Kidney capillary endothelial cell (primary cell): ENCODE measurements at regions not wholly inside any gene's neighbourhood (a gene's known extent, or its start where the extent isn't known, plus 50 kb on each side); places are given as distances from the start of the nearest gene placed in this dataset.
"Not testable (repeated sequence)": the region's sequence is repeated elsewhere in the genome, so short reads cannot be mapped to it uniquely, and the experiment has no call there.

Experiments
- DNase-seq: peaks from one replicate; pipeline ENCODE4 v3.0.0-alpha.2; 2018; ENCODE audit warnings: low spot score

DNA sequence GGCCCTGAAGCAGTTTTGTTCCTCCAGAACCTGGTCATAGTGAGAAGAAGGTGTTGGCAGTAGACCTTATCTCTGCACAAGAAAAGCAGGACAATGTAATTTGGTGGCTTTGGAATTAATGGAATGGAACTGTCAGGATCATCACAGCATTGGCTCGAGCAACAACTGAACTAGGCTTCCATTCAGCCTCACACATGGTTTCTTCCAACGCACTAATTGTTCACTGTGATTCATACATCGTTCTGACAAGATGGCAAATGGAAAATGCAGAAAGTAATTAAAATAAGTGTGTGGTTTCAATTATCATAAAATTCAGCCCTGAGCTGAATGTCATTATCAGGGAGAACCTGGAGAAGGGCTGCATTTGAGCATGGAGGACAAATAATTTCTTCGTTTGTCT, 80.6 kb downstream of the MFSD1 start:
- no peak for DNase-seq

- no peak for DNase-seq
Measured at GRCh38 chr3:158896729-158897128, 94.9 kb downstream of the MFSD1 start.

GRCh38 chr3:158906749-158907148, 104.9 kb downstream of the MFSD1 start:
- DNase-seq: no peak

DNA sequence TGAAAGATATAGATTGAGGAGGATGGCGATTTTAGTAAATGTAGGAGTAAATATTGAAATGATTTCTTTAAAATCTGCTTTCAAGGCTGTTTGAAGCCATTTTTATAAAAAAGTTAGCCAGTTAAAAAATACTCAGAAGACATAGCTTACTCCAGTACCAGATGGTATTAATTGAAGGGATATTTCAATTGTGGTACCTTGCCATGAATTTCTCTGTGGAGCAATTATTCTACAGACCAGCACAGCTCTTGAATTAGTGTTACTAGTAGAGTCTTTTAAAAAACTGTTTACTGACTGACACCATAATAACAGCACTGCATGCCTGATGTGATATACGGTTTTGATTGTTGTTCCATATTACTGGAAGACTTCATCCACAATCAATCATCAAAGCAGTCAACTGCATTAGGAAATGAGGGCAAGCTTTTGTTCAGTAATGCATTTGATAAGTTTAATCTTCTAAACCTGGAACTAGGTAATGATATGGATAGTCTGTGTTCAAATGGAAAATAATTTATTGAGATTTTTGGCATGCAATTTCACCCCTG, 106.4 kb downstream of the MFSD1 start:
- no peak for DNase-seq

GRCh38 chr3:158909870-158910269, 108.0 kb downstream of the MFSD1 start:
- DNase-seq: no peak

GRCh38 chr3:158911586-158911985, 109.7 kb downstream of the MFSD1 start:
- no peak for DNase-seq

GRCh38 chr3:158912188-158912587, 110.3 kb downstream of the MFSD1 start:
- no peak for DNase-seq

DNA sequence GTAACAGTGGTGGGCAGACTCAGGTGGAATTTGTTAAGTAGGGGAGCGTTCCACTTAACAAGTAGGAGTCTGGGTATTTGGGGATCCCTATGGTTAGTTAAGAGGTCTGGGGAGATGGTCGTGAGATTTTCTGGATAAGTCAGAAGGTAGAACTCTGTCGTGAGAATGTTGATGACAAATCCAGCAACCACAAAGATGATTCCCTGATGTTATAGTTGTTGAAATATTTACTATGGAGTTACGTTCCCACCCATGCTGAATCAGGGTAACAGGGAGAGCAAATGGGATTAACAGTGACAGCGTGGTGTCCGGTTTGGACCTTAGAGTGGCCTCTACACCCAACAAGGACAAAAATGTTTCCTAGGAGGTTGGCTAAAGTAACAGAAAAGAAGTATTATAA, 110.8 kb downstream of the MFSD1 start:
- no peak for DNase-seq

GRCh38 chr3:158916111-158916510, 114.3 kb downstream of the MFSD1 start:
- no peak for DNase-seq

DNA sequence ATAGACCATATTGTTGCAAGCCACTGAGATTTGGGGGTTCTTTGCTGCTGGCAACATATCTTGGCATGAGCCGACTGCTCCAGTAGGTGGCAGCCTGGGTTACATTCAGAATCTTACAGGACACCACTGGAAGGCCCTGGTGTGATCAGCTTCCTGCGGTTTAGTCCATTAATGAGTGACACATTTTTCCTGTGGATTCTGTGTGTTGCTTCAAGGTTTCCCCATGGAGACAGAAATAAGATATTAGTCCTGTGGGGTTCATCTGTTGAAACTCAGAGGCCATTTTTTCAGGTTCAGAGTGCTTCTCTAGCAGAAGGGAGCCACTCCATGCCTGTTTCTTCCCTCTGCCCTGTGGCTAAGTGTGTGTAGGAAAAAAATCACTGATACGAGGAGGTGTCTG, 116.2 kb downstream of the MFSD1 start:
- peak; percentile 71 for DNase-seq

DNA sequence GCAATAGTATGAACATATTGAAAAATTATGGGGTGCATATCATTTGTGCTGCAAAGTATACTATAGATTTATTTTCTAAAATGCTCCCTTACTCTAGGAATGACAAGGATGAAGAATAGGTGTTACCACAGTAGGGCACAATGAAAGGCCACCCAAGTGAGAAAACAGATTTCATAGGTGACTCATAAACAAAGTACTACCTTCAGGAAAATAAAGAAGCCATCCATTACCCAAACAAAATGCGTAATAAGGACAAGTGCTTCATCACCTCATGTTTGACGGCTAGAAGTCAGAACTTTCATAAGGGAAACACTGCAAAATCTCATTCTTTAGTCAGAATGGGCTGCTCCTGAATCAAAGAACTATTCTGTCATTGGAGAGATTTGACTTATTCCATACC, 116.6 kb downstream of the MFSD1 start:
- no peak for DNase-seq

DNA sequence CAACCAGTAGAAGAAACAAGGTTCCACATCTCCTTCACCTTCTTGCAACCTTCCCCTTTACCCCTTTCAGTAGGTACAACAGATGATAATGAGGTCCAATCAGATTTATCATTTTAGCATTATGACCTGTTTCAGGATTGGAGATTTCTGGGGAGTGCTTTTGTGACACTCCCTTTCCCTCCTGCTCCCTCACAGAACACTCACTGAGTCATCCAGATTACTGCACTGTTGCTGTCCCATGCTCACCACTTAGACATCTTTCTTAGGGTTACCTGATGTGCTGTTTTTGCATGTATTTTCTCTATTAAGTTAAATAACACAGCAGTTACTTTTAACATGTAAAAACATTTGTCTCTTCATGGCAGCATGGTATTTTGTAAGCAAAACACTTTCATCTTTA, 118.5 kb downstream of the MFSD1 start:
- no peak for DNase-seq

DNA sequence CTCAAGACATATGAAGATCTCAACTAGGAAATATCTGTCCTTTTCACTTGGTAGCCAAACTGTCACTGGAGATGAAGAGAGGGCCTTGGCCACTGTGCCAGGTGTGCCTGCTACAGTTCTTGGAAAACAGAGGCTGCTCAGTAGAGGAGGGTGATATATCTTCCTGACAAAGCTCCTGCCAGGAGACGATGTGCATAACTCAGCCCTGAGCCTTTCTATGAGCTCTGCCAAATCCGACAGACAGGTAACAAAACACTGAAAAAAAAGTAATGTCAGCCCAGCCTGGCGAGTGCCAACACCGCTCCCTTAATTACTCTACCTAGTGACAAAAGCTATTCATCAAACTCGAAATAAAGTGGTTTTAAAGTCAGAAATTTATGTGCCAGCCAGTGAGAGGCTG, 123.2 kb downstream of the MFSD1 start:
- no peak for DNase-seq

DNA sequence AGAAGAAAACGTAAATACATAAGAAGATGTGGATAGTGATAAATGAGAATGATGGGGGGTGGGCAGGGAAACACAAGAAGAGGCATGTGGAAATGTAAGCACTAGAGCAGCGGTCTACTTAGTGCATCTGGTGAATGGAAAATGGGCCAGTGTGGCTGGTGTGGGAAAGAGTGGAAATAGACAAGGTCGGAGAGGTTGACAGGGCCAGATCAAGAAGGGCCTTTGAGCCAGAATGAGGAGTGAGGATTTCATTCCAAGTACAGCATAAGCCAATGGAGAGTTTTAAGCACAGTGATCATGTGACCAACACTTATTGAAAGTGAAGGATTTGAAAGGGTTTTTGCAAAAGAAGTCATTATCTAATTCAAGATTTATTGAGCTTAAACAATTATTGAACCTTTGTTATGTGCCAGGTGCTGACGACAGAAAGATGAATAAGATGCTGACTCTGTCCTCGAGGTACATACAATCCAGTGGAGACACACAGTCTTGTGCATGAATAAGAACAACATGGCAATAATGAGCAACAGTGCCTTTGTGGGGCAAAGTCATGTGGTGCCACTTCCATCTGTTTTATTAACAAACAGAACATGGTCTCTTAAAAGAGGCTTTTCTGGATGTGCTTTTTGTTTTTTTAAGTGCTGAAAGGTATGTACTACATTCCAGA, 124.1 kb downstream of the MFSD1 start:
- DNase-seq: no peak

DNA sequence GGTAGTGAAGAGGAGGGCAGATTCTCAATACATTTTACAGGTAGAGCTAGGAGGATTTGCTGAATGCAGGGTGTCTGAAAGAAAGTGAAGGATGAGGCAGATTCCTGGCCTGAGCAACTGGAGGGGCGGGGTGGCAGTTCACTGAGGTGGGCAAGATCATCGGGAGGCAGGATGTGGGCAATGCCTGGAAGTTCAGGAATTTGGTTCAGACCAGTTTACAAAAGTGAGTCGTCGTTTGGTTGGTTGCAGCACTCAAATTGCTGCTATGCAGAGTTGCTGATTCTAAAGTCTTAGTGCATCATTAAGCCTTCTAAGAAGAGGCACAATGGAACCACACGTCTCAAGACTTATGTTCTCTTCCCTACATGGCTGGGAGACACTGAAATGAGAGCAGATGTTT, 134.0 kb downstream of the MFSD1 start:
- DNase-seq: no peak

DNA sequence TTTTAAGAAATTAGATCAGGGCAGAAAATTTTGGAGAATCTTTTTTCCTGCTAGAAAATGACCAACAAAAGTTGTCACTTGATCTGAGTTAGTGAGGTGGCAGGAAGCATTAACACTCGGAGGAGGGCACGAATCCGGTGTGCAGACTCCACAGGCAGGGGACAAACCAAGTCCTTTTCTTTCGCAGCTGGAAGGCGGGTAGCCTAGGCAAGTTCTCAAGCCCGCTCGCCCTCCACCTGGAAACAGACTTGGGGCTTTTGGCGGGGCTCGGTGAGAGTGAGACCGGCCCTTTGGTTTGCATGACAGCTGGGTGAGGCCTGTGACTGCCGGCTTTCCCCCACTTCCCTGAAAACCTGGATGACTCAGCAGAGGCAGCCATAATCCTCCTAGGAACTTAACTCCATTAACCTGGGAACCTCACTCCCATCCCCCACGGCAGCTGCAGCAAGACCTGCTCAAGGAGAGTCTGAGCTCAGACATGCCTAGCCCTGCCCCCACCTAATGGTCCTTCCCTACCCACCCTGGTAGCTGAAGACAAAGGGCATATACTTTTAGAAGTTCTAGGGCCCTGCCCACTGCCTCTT, 134.8 kb downstream of the MFSD1 start:
- DNase-seq: no peak

DNA sequence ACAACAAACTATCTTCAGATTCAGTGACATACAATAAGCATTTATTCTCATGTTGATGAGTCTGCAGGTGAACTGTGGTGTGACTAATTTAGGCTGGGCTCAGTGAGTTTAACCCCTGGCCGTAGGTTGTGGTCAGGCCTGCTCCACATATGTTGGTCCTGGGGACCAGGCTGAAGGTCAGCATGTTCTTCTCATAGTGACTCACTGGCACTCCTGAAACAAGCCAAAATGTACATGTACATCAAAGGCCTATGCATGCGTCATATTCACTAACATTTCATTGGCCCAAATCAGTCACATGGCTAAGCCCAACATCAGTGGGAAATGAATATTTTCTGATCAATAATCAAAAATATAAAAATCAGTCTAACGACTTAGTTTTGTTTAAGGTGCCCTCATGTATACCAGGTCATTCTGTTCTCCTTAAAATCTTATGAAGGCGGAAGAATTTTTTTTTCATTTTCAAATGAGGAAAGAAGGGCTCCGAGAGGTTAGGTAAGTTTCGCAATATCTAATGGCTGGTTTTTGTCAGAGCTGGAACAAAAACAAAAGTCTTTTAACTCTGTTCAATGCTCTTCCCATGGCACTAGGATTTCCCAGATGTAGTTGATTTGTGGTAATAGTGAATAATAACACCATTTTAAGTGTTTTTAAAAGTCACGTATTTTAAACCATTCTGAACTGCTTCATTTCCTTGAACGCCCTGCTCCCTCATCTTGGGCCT, 148.5 kb downstream of the MFSD1 start:
- no peak for DNase-seq

DNA sequence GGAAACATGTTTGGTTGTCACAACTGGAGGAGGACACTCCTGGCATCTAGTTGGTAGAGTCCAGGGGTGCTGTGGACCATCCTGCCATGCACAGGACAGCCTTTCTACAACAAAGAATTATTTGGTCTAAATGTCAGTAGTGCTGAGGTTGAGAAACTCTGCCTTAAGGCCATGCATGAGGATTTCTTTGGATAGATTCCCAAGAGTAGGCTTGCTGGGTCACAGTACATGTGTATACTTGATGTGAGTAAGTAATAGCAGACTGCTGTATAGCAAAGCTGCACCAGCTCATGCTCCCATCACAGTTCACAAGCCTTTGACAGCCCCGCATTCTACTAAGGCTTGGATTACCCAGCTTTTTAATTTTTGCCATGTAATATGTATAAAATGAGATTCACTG, 151.3 kb downstream of the MFSD1 start:
- DNase-seq: no peak

- DNase-seq: no peak
Measured at GRCh38 chr3:158954420-158954819, 152.6 kb downstream of the MFSD1 start.

- DNase-seq: not testable (repeated sequence)
Measured at GRCh38 chr3:158957777-158958176, 155.9 kb downstream of the MFSD1 start.

DNA sequence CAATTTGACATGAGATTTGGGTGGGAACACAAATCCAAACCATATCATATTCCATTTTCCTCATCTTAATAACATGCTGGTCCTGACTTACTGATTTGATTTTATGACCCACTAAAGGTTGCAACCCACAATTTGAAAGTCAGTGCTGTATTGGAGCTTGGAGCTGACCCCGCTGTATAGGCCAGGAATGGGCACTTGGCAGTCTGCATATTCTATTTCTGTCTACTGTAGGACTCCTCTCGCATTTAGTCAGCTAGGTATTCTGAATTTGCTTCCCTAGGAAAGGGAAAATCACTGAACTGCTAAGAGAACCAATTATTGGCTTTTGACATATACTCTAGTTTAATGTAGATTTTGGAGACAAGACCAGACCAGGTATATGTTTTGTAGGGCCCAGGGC, 157.0 kb downstream of the MFSD1 start:
- DNase-seq: no peak

DNA sequence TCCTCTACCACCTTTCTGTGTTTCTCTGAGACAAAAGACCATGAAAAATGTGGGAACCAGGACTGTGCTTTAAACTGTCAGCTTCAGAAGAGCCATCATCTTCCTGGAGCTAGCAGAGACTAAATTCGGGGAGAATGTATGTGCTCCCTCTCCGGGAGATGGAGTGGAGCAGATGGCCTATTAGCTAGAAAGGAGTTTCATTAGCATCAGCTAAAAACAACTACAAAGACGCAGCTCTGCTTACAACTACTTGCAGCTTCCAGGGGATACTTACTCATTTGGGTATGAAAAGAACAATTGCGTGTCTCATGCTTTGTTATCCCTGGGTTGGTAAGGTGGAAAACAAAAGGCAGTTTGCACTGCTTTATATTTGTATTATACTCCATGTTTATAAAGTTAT, 159.6 kb downstream of the MFSD1 start:
- DNase-seq: no peak

GRCh38 chr3:158961911-158962310, 160.1 kb downstream of the MFSD1 start:
- DNase-seq: no peak
